Osteoblast (primary cell): ENCODE measurements at regions not wholly inside any gene's neighbourhood (a gene's known extent, or its start where the extent isn't known, plus 50 kb on each side); places are given as distances from the start of the nearest gene placed in this dataset.
A peak's percentile ranks its signal among the peaks of the same experiment; 100 is the strongest.

Experiments
- DNase-seq: peaks from one replicate; pipeline ENCODE4 v3.0.0; 2011; ENCODE audit warnings: low spot score, mixed read lengths; ENCODE audit not compliant: insufficient read length; ENCODE audit errors: missing footprints
- H2AFZ ChIP-seq: 2 replicates; pipeline ENCODE4 v1.6.0; 2011; ENCODE audit warnings: mild to moderate bottlenecking, low read length
- H3K27ac ChIP-seq: 2 replicates; pipeline ENCODE4 v1.5.1; 2011; ENCODE audit warnings: mild to moderate bottlenecking, low read depth, low read length, moderate library complexity
- H3K27me3 ChIP-seq: 2 replicates; pipeline ENCODE4 v1.6.0; 2012; ENCODE audit warnings: mild to moderate bottlenecking, control low read depth, inconsistent platforms, low read length, moderate library complexity; ENCODE audit not compliant: insufficient read depth
- H3K36me3 ChIP-seq: 2 replicates; pipeline ENCODE4 v1.5.1; 2011; ENCODE audit warnings: mild to moderate bottlenecking, low read length, control low read depth, moderate library complexity; ENCODE audit not compliant: insufficient read depth
- H3K4me1 ChIP-seq: 2 replicates; pipeline ENCODE4 v1.5.1; 2011; ENCODE audit warnings: mild to moderate bottlenecking, low read length, control low read depth, moderate library complexity; ENCODE audit not compliant: insufficient read depth
- H3K4me2 ChIP-seq: 2 replicates; pipeline ENCODE4 v1.6.0; 2011; ENCODE audit warnings: mild to moderate bottlenecking, low read length; ENCODE audit not compliant: insufficient read depth
- H3K4me3 ChIP-seq: fragments of 200-600 bp; sonication (generic); 3 replicates; pipeline ENCODE4 v1.5.1; 2012; ENCODE audit warnings: mild to moderate bottlenecking, low read length, inconsistent platforms; ENCODE audit not compliant: insufficient read depth
- H3K79me2 ChIP-seq: 2 replicates; pipeline ENCODE4 v1.6.0; 2012; ENCODE audit warnings: mild to moderate bottlenecking, low read length, control low read depth, inconsistent platforms; ENCODE audit not compliant: insufficient read depth
- H3K9me3 ChIP-seq: 2 replicates; pipeline ENCODE4 v1.5.1; 2011; ENCODE audit warnings: low read depth, low read length, control low read depth
- H4K20me1 ChIP-seq: 2 replicates; pipeline ENCODE4 v1.6.0; 2012; ENCODE audit warnings: mild to moderate bottlenecking, low read length, control low read depth; ENCODE audit not compliant: insufficient read depth
- TF ChIP-seq, protein P1 (sequence below): IDR thresholded peaks from 2 replicates; pipeline ENCODE4 v1.5.1; 2011; ENCODE audit warnings: mild to moderate bottlenecking, low read depth, low read length, moderate library complexity; ENCODE audit errors: extremely low read depth

DNA sequence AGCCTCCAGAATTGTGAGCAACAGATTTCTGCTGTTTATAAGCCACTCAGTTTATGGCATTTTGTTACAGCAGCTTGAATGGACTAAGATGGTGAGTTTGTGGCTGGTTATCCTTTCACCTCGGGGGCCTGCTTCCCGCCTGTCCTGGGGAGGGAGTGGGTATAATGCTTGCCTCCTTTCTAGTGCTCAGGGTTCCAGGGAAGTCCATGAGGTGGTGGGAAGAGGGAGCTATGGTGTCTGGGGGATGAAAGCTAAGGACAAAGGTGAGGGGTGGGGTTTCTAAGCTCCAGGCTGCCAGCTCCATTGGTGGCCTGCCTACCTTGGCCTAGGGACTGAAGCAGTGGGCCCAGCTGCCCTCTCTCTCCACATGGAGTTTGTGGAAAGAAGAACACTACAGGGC lies 50.2 kb upstream of the SDK2 start:
- no peak overlapping the region for H3K4me2 ChIP-seq

DNA sequence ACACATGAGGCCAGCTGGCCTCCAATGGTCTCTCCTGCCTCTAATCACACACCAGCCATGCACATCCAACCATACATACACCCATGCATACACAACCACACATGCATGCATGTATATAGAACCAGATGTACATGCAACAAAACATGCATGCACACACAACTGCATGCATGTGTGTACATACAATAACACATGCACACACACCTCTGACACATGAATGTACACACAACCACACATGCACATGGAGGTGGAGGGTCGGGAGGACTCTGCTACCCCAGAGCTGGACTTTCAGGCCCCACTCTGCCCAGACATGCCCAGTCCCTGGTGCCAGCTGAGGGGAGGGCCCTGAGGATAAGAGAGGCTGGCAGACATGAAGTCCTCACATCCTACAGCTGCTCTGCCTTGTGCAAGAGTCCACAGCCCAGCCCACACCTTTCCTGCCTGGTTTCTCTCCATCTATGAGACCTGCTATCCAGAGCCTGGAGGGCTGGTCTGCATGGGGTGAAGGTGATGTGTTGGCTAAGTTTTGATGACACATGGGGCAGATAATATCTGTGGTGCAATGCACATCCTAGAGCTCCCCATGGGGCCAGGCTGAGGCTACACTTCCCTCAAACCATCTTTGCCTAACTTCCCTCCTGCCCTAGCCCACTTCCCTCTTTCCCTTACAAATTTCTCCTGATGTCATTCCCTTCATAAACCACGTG lies 50.9 kb upstream of the SDK2 start:
- no peak overlapping the region for H3K4me3 ChIP-seq
- H2AFZ ChIP-seq: no peak overlapping the region
- H3K4me2 ChIP-seq: no peak overlapping the region
- H4K20me1 ChIP-seq: no peaks in the 10 kb centered on the region
- H3K79me2 ChIP-seq: no peaks in the 10 kb centered on the region
- no peaks in the 10 kb centered on the region for H3K4me1 ChIP-seq
- no peak overlapping the region for H3K27ac ChIP-seq
- TF ChIP-seq, protein P1, sequence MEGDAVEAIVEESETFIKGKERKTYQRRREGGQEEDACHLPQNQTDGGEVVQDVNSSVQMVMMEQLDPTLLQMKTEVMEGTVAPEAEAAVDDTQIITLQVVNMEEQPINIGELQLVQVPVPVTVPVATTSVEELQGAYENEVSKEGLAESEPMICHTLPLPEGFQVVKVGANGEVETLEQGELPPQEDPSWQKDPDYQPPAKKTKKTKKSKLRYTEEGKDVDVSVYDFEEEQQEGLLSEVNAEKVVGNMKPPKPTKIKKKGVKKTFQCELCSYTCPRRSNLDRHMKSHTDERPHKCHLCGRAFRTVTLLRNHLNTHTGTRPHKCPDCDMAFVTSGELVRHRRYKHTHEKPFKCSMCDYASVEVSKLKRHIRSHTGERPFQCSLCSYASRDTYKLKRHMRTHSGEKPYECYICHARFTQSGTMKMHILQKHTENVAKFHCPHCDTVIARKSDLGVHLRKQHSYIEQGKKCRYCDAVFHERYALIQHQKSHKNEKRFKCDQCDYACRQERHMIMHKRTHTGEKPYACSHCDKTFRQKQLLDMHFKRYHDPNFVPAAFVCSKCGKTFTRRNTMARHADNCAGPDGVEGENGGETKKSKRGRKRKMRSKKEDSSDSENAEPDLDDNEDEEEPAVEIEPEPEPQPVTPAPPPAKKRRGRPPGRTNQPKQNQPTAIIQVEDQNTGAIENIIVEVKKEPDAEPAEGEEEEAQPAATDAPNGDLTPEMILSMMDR: no peak
- no peaks in the 10 kb centered on the region for H3K27me3 ChIP-seq
- no peaks in the 10 kb centered on the region for H3K36me3 ChIP-seq
- no peak for DNase-seq
- peaks cover 4% of the 10 kb centered on the region for H3K9me3 ChIP-seq

More for the DNA sequence above, 50.2 kb upstream of the SDK2 start:
- peaks cover 4% of the 10 kb centered on the region for H3K9me3 ChIP-seq
- no peaks in the 10 kb centered on the region for H3K79me2 ChIP-seq
- no peaks in the 10 kb centered on the region for H3K4me1 ChIP-seq
- TF ChIP-seq, protein P1: no peak
- no peak overlapping the region for H3K4me3 ChIP-seq
- no peaks in the 10 kb centered on the region for H4K20me1 ChIP-seq
- H3K36me3 ChIP-seq: no peaks in the 10 kb centered on the region
- no peak overlapping the region for H3K27ac ChIP-seq
- no peak overlapping the region for H2AFZ ChIP-seq
- no peak for DNase-seq
- no peaks in the 10 kb centered on the region for H3K27me3 ChIP-seq

DNA sequence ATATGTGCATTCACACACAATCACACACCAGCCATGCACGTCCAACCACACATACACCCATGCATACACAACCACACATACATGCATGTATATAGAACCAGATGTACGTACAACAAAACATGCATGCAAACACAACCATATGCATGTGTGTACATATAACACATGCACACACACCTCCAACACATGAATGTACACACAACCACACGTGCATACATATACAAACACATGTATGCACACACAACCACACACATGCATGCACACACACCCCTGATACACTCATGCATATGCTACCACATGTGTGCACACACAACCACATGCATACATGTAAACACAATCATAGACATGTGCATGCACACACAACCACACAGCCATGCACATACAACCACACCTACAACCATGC lies 52.0 kb upstream of the SDK2 start:
- no peak overlapping the region for H2AFZ ChIP-seq
- TF ChIP-seq, protein P1: no peak

DNA sequence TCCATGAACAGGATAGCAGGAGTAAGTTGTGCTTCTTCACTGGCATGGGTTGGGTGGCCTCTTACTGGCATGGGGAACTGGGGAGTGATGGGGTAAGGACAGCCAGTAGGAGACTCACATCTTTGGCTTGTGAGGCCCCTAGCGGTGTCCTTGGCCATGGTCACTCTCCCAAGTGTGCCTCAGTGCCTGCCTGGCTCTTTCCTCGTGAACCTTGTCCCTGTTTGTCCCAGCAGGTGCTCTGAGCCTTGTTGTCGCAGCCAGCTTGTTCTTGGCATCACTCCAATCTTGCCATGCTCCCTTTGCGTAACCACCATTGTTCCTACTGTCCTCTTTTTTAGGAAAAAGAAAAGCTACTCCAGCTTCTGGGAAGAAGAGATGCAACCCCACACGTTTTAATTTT lies 53.6 kb upstream of the SDK2 start:
- Histone ChIP-seq H3K36me3 (no peaks in the 10 kb centered on the region), H2AFZ (no peak overlapping the region), H3K27me3 (no peaks in the 10 kb centered on the region), H3K9me3 (peaks cover 4% of the 10 kb centered on the region), H3K4me2 (no peak overlapping the region), H4K20me1 (no peaks in the 10 kb centered on the region), H3K79me2 (no peaks in the 10 kb centered on the region), H3K4me3 (no peak overlapping the region), H3K27ac (no peak overlapping the region), H3K4me1 (no peaks in the 10 kb centered on the region)
- DNase-seq: peak; percentile 55
- TF ChIP-seq, protein P1: no peak

More for the DNA sequence above, 52.0 kb upstream of the SDK2 start:
- no peak overlapping the region for H3K27ac ChIP-seq
- peaks cover 4% of the 10 kb centered on the region for H3K9me3 ChIP-seq
- no peaks in the 10 kb centered on the region for H3K36me3 ChIP-seq
- H3K4me2 ChIP-seq: no peak overlapping the region
- no peak overlapping the region for H3K4me3 ChIP-seq
- no peaks in the 10 kb centered on the region for H3K4me1 ChIP-seq
- no peaks in the 10 kb centered on the region for H3K27me3 ChIP-seq
- no peak for DNase-seq
- no peaks in the 10 kb centered on the region for H4K20me1 ChIP-seq
- no peaks in the 10 kb centered on the region for H3K79me2 ChIP-seq
